Activated CD4-positive, CD25-positive, alpha-beta regulatory T cell (primary cell): ENCODE measurements at regions not wholly inside any gene's neighbourhood (a gene's known extent, or its start where the extent isn't known, plus 50 kb on each side); places are given as distances from the start of the nearest gene placed in this dataset.

Source experiments
- DNase-seq, 4 experiments: peaks; one replicate each; lab custom pipeline; 2025; lab: John Stamatoyannopoulos, UW

GRCh38 chr6:15061180-15061641, 184.7 kb upstream of the JARID2 start:
- DNase-seq: no peak

- no peak for DNase-seq
These were observed 183.9 kb upstream of the JARID2 start for GRCh38 chr6:15061908-15062515.

- no peak for DNase-seq
These were observed 183.2 kb upstream of the JARID2 start for GRCh38 chr6:15062516-15063252.

- DNase-seq: no peak
These were observed 182.5 kb upstream of the JARID2 start for GRCh38 chr6:15063253-15063853.

GRCh38 chr6:15065261-15065989, 180.4 kb upstream of the JARID2 start:
- DNase-seq: no peak

GRCh38 chr6:15066089-15066758, 179.6 kb upstream of the JARID2 start:
- no peak for DNase-seq

GRCh38 chr6:15073344-15073789, 172.5 kb upstream of the JARID2 start:
- DNase-seq: no peak

- DNase-seq: no peak
These were observed 171.9 kb upstream of the JARID2 start for GRCh38 chr6:15073883-15074465.

- no peak for DNase-seq
These were observed 171.1 kb upstream of the JARID2 start for GRCh38 chr6:15074806-15075205.

- DNase-seq: no peak
These were observed 169.3 kb upstream of the JARID2 start for GRCh38 chr6:15076565-15076964.

GRCh38 chr6:15077006-15077405, 168.9 kb upstream of the JARID2 start:
- DNase-seq: no peak

GRCh38 chr6:15077961-15078360, 167.9 kb upstream of the JARID2 start:
- DNase-seq: no peak

GRCh38 chr6:15079288-15079817, 166.5 kb upstream of the JARID2 start:
- no peak for DNase-seq

GRCh38 chr6:15080895-15081294, 165.0 kb upstream of the JARID2 start:
- no peak for DNase-seq

GRCh38 chr6:15081447-15081846, 164.4 kb upstream of the JARID2 start:
- DNase-seq: no peak

GRCh38 chr6:15082708-15083107, 163.2 kb upstream of the JARID2 start:
- no peak for DNase-seq

GRCh38 chr6:15086348-15087158, 159.3 kb upstream of the JARID2 start:
- DNase-seq: no peak

GRCh38 chr6:15087186-15087589, 158.7 kb upstream of the JARID2 start:
- no peak for DNase-seq

GRCh38 chr6:15088904-15089568, 156.8 kb upstream of the JARID2 start:
- no peak for DNase-seq
